SU-DHL-6 (cell line): ENCODE measurements at regions not wholly inside any gene's neighbourhood (a gene's known extent, or its start where the extent isn't known, plus 50 kb on each side); places are given as distances from the start of the nearest gene placed in this dataset.

Experiments
- H2AFZ ChIP-seq: fragments of 200-600 bp; sonication (generic); 2 replicates; pipeline ENCODE4 v1.6.1; 2014; ENCODE audit warnings: low read depth, mild to moderate bottlenecking, moderate library complexity, mixed read lengths, antibody characterized with exemption, low read length; ENCODE audit not compliant: severe bottlenecking
- H3F3A ChIP-seq: fragments of 200-600 bp; shearing (Covaris generic); 2 replicates; pipeline ENCODE4 v1.6.0; 2016; ENCODE audit warnings: antibody characterized with exemption, mild to moderate bottlenecking; ENCODE audit not compliant: insufficient read depth
- H3K27ac ChIP-seq: fragments of 200-600 bp; sonication (generic); 2 replicates; pipeline ENCODE4 v1.5.1; 2016; ENCODE audit warnings: low read depth, mild to moderate bottlenecking, low read length, moderate library complexity, mixed read lengths
- H3K27me3 ChIP-seq: fragments of 200-600 bp; sonication (generic), shearing (Covaris generic); 2 replicates; pipeline ENCODE4 v1.6.0; 2014; ENCODE audit warnings: mild to moderate bottlenecking, low read length
- H3K36me3 ChIP-seq: fragments of 200-600 bp; sonication (generic); 2 replicates; pipeline ENCODE4 v1.6.1; 2014; ENCODE audit warnings: mild to moderate bottlenecking, low read length, mixed read lengths
- H3K4me2 ChIP-seq: fragments of 300-600, 200-600 bp; shearing (Covaris generic), sonication (generic); 2 replicates; pipeline ENCODE4 v1.6.0; 2014; ENCODE audit warnings: low read length, low read depth, mild to moderate bottlenecking; ENCODE audit not compliant: poor library complexity, severe bottlenecking
- H3K4me3 ChIP-seq: fragments of 200-600 bp; sonication (generic); 2 replicates; pipeline ENCODE4 v1.5.1; 2014; ENCODE audit warnings: antibody characterized with exemption, low read length, mild to moderate bottlenecking, mixed read lengths; ENCODE audit not compliant: insufficient read depth, poor library complexity, severe bottlenecking
- H3K79me2 ChIP-seq: fragments of 200-600 bp; sonication (generic); 2 replicates; pipeline ENCODE4 v1.6.1; 2014; ENCODE audit warnings: mild to moderate bottlenecking, low read length, moderate library complexity; ENCODE audit not compliant: insufficient read depth
- H3K9ac ChIP-seq: fragments of 200-600 bp; sonication (generic); 2 replicates; pipeline ENCODE4 v1.7.0; 2014; ENCODE audit warnings: mild to moderate bottlenecking, low read length
- H3K9me2 ChIP-seq: fragments of 200-600 bp; sonication (generic); replicated peaks from 2 replicates; pipeline ENCODE4 v1.6.1; 2014; ENCODE audit warnings: low read length; ENCODE audit not compliant: insufficient read depth
- H3K9me3 ChIP-seq: fragments of 200-600 bp; sonication (generic); 2 replicates; pipeline ENCODE4 v1.6.1; 2014; ENCODE audit warnings: low read length, mixed read lengths; ENCODE audit not compliant: insufficient read depth
- H4K20me1 ChIP-seq: fragments of 200-600 bp; sonication (generic); 2 replicates; pipeline ENCODE4 v1.6.1; 2014; ENCODE audit warnings: low read depth, mild to moderate bottlenecking, antibody characterized with exemption, low read length, moderate library complexity, mixed read lengths
- CTCF ChIP-seq: fragments of 200-600 bp; sonication (generic); IDR thresholded peaks from one replicate; pipeline ENCODE4 v1.5.1; 2017; ENCODE audit warnings: antibody characterized with exemption, mild to moderate bottlenecking, low read length, moderate library complexity; ENCODE audit not compliant: insufficient read depth, poor library complexity, severe bottlenecking
- EZH2phosphoT487 ChIP-seq: fragments of 200-600 bp; sonication (generic), shearing (Covaris generic); conservative IDR thresholded peaks from 2 replicates; pipeline ENCODE4 v1.6.1; 2018; ENCODE audit warnings: mild to moderate bottlenecking, antibody characterized with exemption, low read length, moderate library complexity, mixed read lengths

DNA sequence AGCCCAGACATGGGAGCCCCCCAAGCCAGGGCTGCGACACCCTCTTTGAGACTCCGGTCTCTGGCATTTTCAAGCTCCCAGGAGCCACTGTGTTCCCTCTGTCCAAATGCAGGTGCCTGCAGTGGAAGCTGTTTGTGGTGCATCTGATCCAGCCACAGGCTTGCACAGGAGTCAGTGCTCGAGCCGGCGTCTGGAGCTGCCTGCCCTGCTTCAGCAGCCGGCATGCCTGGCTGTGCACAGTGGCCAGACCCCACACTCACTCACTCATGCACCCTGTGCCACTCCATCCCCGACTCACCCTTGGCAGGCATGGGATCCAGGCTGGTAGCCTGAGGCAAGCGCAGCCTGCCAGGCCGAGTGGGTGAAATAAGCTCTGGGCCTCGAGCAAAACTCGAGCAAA is 555.0 kb upstream of the CCDC54 start:
- TF ChIP-seq EZH2phosphoT487 (no peak), CTCF (no peak)
- Histone ChIP-seq H3K9ac (no peak overlapping the region), H3F3A (no peaks in the 10 kb centered on the region), H3K9me2 (no peaks in the 10 kb centered on the region), H3K27me3 (no peaks in the 10 kb centered on the region), H3K79me2 (no peaks in the 10 kb centered on the region), H3K36me3 (no peaks in the 10 kb centered on the region), H3K9me3 (no peaks in the 10 kb centered on the region), H3K4me2 (no peak overlapping the region), H4K20me1 (no peaks in the 10 kb centered on the region), H3K4me3 (no peak overlapping the region), H2AFZ (no peak overlapping the region), H3K27ac (no peak overlapping the region)

GRCh38 chr3:106823701-106824100 is 553.5 kb upstream of the CCDC54 start:
- Histone ChIP-seq H3K4me3 (no peak overlapping the region), H4K20me1 (no peaks in the 10 kb centered on the region), H3K9ac (no peak overlapping the region), H3K9me2 (no peaks in the 10 kb centered on the region), H3K36me3 (no peaks in the 10 kb centered on the region), H3K4me2 (no peak overlapping the region), H3K79me2 (no peaks in the 10 kb centered on the region), H3K27ac (no peak overlapping the region), H3K9me3 (no peaks in the 10 kb centered on the region), H3K27me3 (no peaks in the 10 kb centered on the region), H2AFZ (no peak overlapping the region), H3F3A (no peaks in the 10 kb centered on the region)
- TF ChIP-seq CTCF, result no peak

DNA sequence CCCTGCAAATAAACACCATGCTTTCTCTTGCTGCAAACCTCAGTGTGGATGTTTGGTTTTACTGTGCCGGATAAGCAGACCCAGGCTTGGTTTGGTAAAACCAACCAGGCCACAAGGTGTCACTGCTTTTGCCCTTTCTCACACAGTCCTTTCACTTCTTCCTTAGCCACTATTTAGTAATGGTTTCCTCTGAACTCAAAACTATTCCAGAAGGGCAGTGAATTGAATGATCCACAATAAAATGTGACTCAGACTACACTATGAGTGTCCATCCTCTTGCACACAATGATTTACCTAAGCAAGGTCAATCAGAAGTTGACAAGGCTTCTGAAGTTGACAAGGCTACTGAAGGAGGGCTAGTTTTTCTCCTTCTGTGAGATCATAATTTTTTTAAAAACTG is 552.4 kb upstream of the CCDC54 start:
- Histone ChIP-seq H3K9me2 (no peaks in the 10 kb centered on the region), H3K4me2 (no peak overlapping the region), H3K9me3 (no peaks in the 10 kb centered on the region), H3K27me3 (no peaks in the 10 kb centered on the region), H2AFZ (no peak overlapping the region), H3K79me2 (no peaks in the 10 kb centered on the region), H3F3A (no peaks in the 10 kb centered on the region), H3K36me3 (no peaks in the 10 kb centered on the region), H3K9ac (no peak overlapping the region), H3K4me3 (no peak overlapping the region), H4K20me1 (no peaks in the 10 kb centered on the region), H3K27ac (no peak overlapping the region)
- TF ChIP-seq EZH2phosphoT487 (no peak), CTCF (peak; percentile 45)

GRCh38 chr3:106825962-106826605 is 551.2 kb upstream of the CCDC54 start:
- Histone ChIP-seq H2AFZ (no peak overlapping the region), H3K27ac (no peak overlapping the region), H3F3A (no peaks in the 10 kb centered on the region), H3K36me3 (no peaks in the 10 kb centered on the region), H3K79me2 (no peaks in the 10 kb centered on the region), H3K9me2 (no peaks in the 10 kb centered on the region), H3K4me3 (no peak overlapping the region), H3K9ac (no peak overlapping the region), H3K4me2 (no peak overlapping the region), H3K9me3 (0 out of 2 replicates have a peak, but pooled peaks cover under 1% of the 10 kb centered on the region), H4K20me1 (no peaks in the 10 kb centered on the region), H3K27me3 (no peaks in the 10 kb centered on the region)
- TF ChIP-seq CTCF (no peak), EZH2phosphoT487 (no peak)
